Adrenal gland (tissue), 5 donors: ENCODE measurements at regions not wholly inside any gene's neighbourhood (a gene's known extent, or its start where the extent isn't known, plus 50 kb on each side); places are given as distances from the start of the nearest gene placed in this dataset.

Source experiments
- CTCF ChIP-seq, 6 experiments: fragments of 450-650 bp in 4 of 6; fragments of 200-600 bp in 2 of 6; sonication (generic) in 1 of 6; IDR thresholded peaks; 1 replicate in 5 of 6; 2 replicates in 1 of 6; pipeline versions ENCODE4 v1.5.1 to v1.8.0; 2016 to 2021; ENCODE audit warnings: antibody characterized with exemption in 6 of 6, mild to moderate bottlenecking in 2 of 6, moderate library complexity in 1 of 6
- POLR2A ChIP-seq, 2 donors: fragments of 450-650 bp; IDR thresholded peaks; one replicate each; pipeline ENCODE4 v1.6.1; 2017; ENCODE audit warnings: antibody characterized with exemption in 2 of 2, mild to moderate bottlenecking in 2 of 2, moderate library complexity in 1 of 2
- donor health status: DM: no; HTN: no; CAD: no.

GRCh38 chr5:56688402-56688801, 126.9 kb upstream of the MAP3K1 start:
- TF ChIP-seq POLR2A (IDR thresholded peaks at IDR 0.05), result no peak
- no peak for TF ChIP-seq CTCF (IDR thresholded peaks at IDR 0.05)
